ENCODE measurements at regions not wholly inside any gene's neighbourhood (a gene's known extent, or its start where the extent isn't known, plus 50 kb on each side); places are given as distances from the start of the nearest gene placed in this dataset.

DNA sequence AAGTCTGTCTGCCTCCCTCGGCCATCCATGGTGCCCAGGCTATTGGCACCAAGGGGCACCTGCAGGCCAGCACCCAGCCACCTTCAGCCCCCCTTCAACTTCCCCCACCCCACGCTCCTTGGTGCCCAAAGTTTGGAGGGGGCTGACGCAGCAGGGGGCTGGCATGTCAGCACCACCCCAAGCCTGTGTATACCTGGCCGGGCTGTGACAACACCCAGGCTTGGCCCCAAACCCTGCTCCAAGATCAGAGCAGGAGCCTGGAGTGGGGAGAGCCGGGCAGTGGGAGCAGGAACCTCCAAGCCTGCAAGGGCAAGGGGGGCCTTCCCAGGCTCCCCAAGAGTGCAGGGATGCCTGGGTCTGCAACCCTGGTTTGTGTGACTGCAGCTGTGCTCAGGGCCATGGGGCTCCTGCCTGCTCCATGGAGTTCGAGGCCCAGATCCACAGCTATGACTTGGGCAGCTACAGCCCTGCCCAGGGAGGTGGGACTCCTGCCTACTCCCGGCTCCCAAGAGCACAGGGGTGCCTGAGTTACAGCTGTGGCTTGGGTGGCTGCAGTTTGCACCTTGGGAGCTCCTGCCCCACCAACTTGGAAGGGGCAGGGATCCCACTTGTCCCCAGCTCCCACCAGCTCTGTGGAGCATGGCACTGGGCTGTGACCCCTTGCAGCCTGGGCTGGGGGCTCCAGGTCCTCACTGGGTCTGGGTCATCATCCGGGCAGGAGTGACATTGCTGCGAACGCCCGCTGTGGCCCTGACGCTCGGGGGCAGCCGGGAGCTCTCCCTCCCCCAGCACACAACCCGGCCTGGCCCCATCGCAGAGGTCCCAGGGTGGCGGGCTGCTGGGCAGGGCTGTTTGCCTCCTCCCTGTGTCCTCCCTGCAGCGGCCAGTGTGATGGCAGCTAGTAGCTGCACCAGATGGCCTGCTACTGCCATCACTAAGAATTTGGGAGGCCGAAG lies 175.5 kb upstream of the SDK2 start:
- DNase-seq = no peak

DNA sequence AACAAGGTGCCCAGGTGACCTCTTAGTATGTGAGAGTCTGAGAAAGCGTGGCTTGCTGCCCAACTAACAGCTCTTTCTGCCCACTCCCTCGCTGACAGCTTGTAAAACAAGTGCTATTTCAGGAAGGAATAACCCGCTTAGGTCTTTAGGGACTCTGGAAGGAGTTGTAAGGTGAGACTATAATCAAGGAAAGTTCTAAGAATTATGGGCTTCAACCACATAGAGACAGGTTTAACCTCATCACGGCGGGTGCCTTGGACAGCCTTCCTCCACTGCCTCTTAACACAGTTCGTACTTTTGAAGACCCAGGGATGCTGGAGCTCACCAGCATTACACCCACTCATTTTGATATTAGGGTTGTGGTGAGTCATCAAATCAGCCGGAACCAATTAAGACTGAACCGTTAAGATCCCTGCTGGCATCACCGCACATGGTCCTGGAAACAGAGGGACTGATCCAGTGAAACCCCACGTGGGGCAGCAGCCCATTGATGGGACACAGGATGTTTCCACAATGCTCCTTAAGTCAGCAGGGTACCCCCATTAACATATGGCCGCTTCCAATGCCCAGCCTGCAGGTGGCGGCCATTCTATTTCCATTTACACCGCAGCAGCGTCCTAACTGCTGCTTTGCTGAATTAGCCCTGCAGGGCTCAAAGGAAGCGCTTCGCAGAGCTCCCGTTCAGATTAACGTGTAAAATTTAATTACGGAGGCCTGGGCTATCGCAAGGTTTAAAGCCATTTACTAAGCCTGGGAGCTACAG lies 176.6 kb upstream of the SDK2 start:
- DNase-seq = no peak

DNA sequence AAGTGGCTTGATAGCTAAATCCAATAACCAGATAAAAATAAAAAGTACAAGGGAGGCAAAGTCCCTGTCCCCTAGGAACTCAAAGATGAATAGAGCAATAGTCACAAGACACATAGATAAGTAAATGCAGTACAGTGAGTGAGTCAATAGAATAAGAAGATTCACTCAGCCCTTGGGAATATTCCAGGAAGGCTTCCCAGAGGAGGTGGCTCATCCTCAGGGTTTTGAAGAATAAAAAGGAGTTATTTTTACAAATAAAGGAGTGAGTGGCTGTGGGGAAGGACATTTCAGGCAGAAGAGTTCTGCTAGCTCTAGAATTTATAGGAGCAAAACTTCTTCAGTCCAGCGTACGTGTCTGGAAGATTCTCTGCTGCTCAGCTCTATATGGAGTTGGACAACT lies 177.4 kb upstream of the SDK2 start:
- DNase-seq = no peak

- DNase-seq = peak; percentile 48
These were observed 178.1 kb upstream of the SDK2 start for GRCh38 chr17:73822371-73822770.

GRCh38 chr17:73823684-73824083 lies 179.4 kb upstream of the SDK2 start:
- DNase-seq = no peak

DNA sequence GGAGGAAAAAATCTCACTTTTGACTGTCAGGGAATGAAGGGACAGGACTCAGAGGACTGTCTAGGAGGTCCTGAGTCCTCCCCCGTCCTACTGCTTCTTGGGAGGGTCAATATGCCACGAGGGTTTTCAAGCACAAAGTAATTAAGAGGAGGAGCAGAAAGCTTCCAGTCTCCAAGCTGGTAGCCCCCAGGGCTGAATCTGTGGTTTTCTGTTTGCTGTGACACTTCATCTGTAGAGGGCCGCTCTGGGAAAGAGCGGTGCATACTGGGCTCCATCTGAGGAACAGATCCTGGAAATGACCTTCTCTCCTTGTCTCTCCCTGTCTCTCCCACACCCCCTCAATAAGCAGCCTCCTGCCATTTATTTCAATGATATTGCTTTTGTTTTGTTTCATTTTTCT lies 180.1 kb upstream of the SDK2 start:
- no peak for DNase-seq

- DNase-seq = no peak
These were observed 182.1 kb upstream of the SDK2 start for GRCh38 chr17:73826181-73826871.

GRCh38 chr17:73826872-73827228 lies 182.6 kb upstream of the SDK2 start:
- no peak for DNase-seq

DNA sequence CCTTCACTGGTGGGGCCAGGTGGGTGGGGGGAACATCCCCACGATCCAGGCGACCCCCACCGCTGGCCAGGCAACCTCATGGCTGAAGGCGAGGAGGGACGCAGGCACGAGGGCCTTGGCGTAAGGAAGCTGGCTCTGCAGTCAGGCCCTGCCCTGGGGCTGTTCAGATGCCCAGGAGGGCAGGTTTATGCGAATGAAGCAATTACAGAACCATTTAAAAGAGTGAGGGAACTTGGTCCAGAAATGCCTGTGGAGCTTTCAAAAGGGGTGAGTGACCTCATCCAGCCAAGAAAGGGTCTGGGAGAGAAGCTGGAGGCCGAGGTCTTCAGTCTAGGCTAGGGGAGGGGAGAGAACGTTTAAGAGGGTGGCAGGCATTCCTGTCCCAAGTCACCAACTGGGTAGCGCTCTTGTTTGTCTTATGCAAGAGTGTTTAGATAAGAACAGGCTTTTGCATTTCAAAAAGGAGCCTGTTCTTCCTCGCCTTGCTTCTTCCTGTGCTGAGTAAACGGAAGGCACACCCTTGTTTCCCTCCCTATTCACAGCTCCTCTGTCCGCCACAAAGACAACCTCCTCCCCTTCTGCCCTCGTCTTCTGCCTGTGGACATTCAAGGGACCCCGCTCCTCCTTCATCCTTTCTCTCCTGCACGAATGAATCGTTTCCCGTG lies 183.5 kb upstream of the SDK2 start:
- peak; percentile 52 for DNase-seq

- no peak for DNase-seq
These were observed 185.5 kb upstream of the SDK2 start for GRCh38 chr17:73829676-73830280.

DNA sequence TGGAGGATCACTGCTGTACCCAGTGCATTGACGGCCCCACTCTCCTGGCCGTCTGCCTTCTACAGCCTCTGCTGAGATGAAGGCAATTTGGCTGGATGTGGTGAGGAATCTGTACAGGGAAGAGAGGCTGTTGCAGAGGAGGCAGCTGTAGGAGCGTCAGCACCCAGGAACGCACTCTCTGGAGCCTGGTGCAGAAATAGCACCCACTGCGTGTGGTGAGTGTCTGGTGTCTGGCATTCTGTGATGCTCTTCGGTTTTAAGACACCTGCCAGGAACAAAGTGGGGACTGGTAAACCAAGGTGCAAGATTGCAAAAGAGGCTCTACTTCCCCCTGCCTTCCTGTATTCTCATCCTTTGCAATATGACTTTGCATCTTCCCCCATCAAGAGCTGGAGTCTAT lies 187.5 kb upstream of the SDK2 start:
- no peak for DNase-seq

DNA sequence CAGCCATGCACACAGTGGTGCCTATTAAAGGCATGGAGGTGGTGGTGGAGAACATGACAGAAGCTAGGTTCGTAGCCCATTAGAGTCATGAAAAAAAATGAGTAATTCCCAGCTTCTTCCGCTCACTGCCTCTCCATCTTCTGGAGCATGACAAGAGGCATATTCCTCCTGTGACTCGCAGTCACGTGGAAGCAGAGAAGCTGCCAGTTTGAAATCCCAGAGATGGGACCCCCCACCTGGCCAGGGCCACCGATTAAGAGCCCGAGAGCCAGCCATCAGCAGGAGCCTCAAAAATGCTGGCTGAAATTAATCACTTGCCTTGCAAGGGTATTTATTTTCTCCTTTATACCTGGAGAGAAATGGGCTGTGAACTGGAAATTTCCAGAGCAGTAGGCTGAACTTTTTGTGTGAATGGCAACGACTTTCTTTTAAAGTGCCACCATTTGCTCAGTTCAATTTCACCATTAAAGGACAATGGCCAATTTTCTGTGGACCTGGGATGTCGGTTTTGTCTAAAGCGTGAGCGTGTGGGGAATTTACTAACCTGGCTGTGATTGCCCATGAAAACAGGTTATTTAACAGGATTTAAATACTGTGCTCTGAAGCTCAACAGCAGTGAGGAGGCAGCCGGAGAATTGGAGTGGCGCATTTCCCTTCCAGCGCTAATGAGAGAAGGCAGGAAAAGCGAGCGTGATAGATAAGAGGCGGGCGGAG lies 189.7 kb upstream of the SDK2 start:
- no peak for DNase-seq

DNA sequence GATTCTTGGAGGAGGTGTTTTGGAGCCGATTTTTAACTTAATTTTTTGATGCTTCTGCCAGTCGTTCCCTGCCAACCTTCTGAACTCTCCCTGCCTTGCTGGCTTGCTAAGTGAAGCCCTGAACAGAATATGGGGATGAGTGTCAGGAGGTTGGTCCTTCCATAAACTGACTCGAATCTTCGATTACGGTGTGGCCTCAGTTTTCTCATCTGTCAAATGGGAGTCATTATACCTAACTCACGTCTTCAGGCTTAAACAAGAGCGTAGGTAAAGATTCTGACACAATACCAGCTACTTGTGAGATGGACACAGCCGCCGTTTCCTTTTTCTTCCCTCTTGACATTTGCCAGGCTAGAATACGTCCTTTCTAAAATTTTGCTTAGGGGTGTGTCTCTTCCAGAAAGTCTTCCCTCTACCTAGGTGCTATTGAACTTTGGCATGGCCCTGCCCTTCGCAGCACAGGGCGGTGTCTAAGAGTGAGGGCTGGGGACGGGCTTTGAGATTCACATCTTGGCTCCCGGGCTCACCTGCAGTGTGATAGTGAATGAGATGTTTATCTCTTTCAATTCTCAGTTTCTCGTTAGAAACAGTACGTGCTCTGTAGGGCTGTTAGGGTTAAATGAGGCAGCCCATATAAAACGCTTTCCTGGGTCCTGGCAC lies 190.6 kb upstream of the SDK2 start:
- DNase-seq = no peak

DNA sequence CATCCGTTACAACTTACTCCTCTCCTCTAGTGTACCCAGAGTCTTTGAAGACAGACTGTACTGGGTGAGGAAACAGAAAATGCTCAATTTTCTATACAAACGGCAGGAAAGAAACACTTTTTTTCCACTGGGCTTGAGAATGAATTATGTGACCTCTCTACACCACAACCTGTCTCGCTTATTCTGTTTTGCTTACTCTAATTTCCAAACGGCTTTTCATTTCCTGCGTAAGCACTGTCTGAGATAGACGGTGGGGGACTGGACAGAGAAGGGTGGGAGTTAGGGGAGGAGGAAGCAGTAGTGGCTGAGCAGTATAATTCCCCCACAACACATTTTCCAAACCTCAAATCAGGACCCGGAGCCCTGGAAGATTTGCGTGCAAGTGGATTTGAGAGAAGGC lies 191.4 kb upstream of the SDK2 start:
- no peak for DNase-seq

DNA sequence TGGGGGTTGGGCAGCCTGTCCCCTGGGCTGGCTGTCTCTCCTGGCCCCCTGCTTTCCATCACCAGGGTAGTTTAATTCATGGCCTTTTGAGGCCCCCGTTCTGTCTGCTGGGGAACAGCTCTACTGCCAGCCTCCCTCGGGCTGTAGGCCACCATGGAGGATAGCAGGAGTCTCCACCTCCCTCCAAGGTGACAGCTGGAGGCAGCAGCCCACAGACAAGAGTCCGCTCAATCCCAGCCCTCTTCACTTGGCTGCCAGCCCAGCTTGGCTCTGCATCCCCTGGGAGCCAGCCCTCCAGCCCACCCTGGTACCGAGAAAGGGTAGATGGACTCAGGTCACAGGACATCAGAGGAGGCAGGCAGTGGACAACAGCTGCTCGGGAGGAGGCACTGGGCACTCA lies 194.6 kb upstream of the SDK2 start:
- no peak for DNase-seq

DNA sequence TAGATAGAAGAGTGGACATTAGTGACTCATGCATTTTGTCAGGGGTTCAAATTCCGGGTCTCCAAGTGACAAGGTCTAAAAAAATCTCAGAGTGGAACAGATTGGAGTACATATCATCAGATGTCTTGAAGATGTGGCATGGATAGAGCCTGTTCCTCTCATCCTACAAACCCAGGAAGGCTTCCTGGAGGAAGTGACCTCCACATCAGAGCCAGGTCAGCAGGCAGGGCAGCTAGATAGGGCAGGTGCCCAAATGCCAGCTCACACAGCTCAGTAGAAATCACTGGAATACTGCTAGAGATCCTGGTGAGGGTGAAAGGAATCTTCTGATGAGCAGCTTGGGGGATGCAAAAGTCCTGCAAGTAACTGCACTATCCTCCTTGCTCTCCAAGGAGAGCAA lies 196.6 kb upstream of the SDK2 start:
- no peak for DNase-seq

DNA sequence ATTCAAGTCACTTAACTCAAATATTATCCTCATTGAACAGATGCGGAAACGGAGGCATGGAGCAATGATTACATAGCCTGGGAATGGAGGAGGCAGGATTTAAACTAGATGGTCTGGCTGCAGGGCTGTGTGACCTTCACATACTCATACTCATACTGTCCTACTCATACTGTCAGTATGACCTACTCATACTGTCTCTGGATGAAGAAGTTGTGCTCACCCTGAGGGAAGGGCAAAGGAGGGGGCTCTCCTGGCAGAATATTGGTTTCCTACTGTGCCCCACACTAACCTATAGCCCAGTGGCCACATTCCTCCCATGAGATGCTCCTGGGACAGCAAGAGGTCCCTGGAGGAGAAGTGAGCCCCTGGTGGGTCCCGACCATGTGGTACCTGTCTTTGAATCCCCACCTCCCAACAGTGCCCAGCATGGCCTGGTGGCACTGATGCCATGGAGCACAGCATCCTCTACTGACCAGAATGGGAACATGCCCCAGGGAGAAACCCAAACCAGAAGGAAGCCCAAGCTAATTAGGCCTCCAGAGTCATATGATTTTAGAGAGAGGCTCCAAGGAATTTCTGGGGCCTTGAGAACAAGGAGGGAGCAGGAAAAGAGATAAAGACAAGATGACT lies 197.3 kb upstream of the SDK2 start:
- peak; percentile 39 for DNase-seq

- DNase-seq = no peak
These were observed 203.7 kb upstream of the SDK2 start for GRCh38 chr17:73847952-73848351.

DNA sequence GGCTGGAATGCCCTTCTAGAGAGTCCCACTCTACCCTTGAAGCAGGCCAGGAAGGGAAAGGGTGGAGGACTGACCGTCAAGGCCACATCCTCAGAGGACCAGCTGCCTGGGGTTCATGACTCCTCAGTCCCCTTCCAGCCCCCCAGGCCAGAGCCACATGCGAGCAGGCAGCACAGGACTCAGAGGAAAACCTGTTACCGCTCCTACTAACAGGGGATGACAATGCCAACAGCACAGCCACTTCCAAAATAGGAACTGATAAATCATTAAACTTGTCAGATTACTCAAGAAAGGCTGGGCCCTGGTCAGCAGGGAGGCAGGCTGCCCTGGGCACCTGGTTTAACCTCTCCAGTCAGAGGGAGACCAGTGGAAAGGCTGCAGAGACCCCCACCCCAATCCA lies 206.2 kb upstream of the SDK2 start:
- no peak for DNase-seq

GRCh38 chr17:73851091-73851490 lies 206.8 kb upstream of the SDK2 start:
- no peak for DNase-seq

GRCh38 chr17:73851921-73852320 lies 207.7 kb upstream of the SDK2 start:
- DNase-seq = no peak
